Natural killer cell (primary cell): ENCODE measurements at regions not wholly inside any gene's neighbourhood (a gene's known extent, or its start where the extent isn't known, plus 50 kb on each side); places are given as distances from the start of the nearest gene placed in this dataset.

ENCODE experiments used
- ATAC-seq, 3 donors: fragments of 150-1000 bp in 2 of 3; fragments of 200-7000 bp in 1 of 3; cut with Tn5 transposase; 1 replicate in 1 of 3; 2 replicates in 2 of 3; pipeline ENCODE4 v1.10.0; 2021; ENCODE audit warnings: mild to moderate bottlenecking in 2 of 3, moderate library complexity in 2 of 3
- DNase-seq, 2 donors: peaks; one replicate each; pipeline versions ENCODE4 v3.0.0 to v3.0.0-alpha.2; 2013 to 2021; ENCODE audit warnings: mixed read lengths in 1 of 2
- H3K27ac ChIP-seq: one replicate; pipeline ENCODE4 v1.5.1; 2013; ENCODE audit warnings: mild to moderate bottlenecking, low read length
- H3K27me3 ChIP-seq: one replicate; pipeline ENCODE4 v1.6.1; 2013; ENCODE audit warnings: low read length; ENCODE audit not compliant: control insufficient read depth, insufficient read depth
- H3K36me3 ChIP-seq: one replicate; pipeline ENCODE4 v1.6.1; 2013; ENCODE audit warnings: low read length; ENCODE audit not compliant: control insufficient read depth, insufficient read depth
- H3K4me1 ChIP-seq: one replicate; pipeline ENCODE4 v1.6.1; 2013; ENCODE audit warnings: low read length; ENCODE audit not compliant: control insufficient read depth, insufficient read depth
- H3K4me3 ChIP-seq: one replicate; pipeline ENCODE4 v1.5.1; 2013; ENCODE audit warnings: low read length
- H3K9me3 ChIP-seq: one replicate; pipeline ENCODE4 v1.6.1; 2013; ENCODE audit warnings: low read length; ENCODE audit not compliant: control insufficient read depth, insufficient read depth
- H3K27ac Mint-ChIP-seq, 2 donors: one replicate each; pipeline ENCODE4 v1.8.0; 2022; ENCODE audit warnings: mild to moderate bottlenecking in 2 of 2, mixed read lengths in 2 of 2, moderate library complexity in 1 of 2
- H3K27me3 Mint-ChIP-seq, 2 donors: one replicate each; pipeline ENCODE4 v1.8.0; 2022; ENCODE audit warnings: low read depth in 2 of 2, mixed read lengths in 2 of 2
- H3K36me3 Mint-ChIP-seq: one replicate; pipeline ENCODE4 v1.8.0; 2022; ENCODE audit warnings: mixed read lengths
- H3K4me1 Mint-ChIP-seq, 2 donors: one replicate each; pipeline ENCODE4 v1.8.0; 2022; ENCODE audit warnings: mixed read lengths in 2 of 2
- H3K4me3 Mint-ChIP-seq: one replicate; pipeline ENCODE4 v1.8.0; 2022; ENCODE audit warnings: mild to moderate bottlenecking, moderate library complexity, mixed read lengths
- H3K9me3 Mint-ChIP-seq, 2 donors: one replicate each; pipeline ENCODE4 v1.8.0; 2022; ENCODE audit warnings: mixed read lengths in 2 of 2
- WGBS: methylation state at CpG from one replicate; pipeline ENCODE4 v1.1.7; 2013; ENCODE audit warnings: missing lambda C conversion rate; ENCODE audit not compliant: insufficient coverage; 5-methylcytosine and 5-hydroxymethylcytosine counted together
- intact Hi-C: fragments of 100-400 bp; cut with micrococcal nuclease; formaldehyde crosslinking; loops from one replicate; pipeline ENCODE4 v1.14.2; 2022
- TF ChIP-seq, protein P1 (sequence below): fragments of 200-600 bp; IDR thresholded peaks from one replicate; pipeline ENCODE4 v1.8.0; 2022; ENCODE audit warnings: antibody characterized with exemption

GRCh38 chr1:214188835-214189234 lies 92.1 kb upstream of the SMYD2 start:
- TF ChIP-seq, protein P1, sequence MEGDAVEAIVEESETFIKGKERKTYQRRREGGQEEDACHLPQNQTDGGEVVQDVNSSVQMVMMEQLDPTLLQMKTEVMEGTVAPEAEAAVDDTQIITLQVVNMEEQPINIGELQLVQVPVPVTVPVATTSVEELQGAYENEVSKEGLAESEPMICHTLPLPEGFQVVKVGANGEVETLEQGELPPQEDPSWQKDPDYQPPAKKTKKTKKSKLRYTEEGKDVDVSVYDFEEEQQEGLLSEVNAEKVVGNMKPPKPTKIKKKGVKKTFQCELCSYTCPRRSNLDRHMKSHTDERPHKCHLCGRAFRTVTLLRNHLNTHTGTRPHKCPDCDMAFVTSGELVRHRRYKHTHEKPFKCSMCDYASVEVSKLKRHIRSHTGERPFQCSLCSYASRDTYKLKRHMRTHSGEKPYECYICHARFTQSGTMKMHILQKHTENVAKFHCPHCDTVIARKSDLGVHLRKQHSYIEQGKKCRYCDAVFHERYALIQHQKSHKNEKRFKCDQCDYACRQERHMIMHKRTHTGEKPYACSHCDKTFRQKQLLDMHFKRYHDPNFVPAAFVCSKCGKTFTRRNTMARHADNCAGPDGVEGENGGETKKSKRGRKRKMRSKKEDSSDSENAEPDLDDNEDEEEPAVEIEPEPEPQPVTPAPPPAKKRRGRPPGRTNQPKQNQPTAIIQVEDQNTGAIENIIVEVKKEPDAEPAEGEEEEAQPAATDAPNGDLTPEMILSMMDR = no peak
- Mint-ChIP-seq H3K9me3 (no peaks in the 10 kb centered on the region), H3K4me1 (no peaks in the 10 kb centered on the region), H3K36me3 (no peaks in the 10 kb centered on the region), H3K27me3 (peaks cover 31 to 73% of the 10 kb centered on the region in 2 donors), H3K4me3 (no peak overlapping the region), H3K27ac (no peak overlapping the region)
- Histone ChIP-seq H3K27me3 (peaks cover 14% of the 10 kb centered on the region), H3K4me3 (no peak overlapping the region), H3K27ac (no peak overlapping the region), H3K4me1 (no peaks in the 10 kb centered on the region), H3K9me3 (no peaks in the 10 kb centered on the region), H3K36me3 (no peaks in the 10 kb centered on the region)
- DNase-seq (no peak), ATAC-seq (no peak)
- intact Hi-C loops = no loop called here
- WGBS = 64% methylated on average over 2 of the region's 2 CpGs

DNA sequence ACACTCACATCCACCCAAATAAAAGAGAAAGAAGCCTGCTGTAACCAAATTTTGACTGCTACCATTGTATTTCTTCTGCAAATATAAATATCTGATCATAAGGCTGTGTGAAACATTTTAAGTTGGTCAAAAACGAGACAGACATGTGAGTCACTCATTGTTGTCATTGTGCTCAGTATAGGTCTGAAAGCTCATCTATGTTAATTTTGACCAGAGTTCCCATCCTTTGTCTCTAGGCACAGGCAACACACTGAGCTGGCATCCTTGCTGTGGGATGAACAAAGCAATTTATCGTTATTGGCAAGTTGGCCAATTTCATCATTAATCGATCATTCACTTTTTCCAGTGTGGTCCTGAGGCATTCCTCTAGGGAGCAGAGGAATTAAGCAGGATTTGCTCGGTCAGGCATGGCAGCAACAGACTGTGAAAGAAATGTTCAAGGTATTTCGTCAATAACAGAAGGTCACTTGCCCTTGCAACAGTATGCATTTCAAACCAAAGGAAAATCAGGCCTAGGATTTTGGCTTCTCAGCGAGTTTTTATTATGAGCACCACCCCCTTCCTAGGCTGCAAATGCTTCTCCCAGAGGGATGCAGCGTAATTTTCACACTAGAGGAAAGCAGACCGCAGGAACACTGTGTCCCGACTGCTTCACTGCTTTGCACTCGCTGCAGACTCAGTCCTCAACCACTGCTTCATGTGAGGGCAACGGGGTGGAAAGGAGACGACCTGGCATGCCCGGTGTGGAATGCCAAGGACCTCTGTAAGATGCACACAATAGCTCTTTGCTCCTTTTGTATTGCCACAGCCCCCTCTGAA lies 87.9 kb upstream of the SMYD2 start:
- Histone ChIP-seq H3K9me3 (no peaks in the 10 kb centered on the region), H3K4me3 (no peak overlapping the region), H3K27me3 (peaks cover 9% of the 10 kb centered on the region), H3K36me3 (no peaks in the 10 kb centered on the region), H3K4me1 (no peaks in the 10 kb centered on the region), H3K27ac (no peak overlapping the region)
- Mint-ChIP-seq H3K4me3 (no peak overlapping the region), H3K4me1 (no peaks in the 10 kb centered on the region), H3K36me3 (no peaks in the 10 kb centered on the region), H3K9me3 (no peaks in the 10 kb centered on the region), H3K27ac (no peak overlapping the region), H3K27me3 (peaks cover 29 to 52% of the 10 kb centered on the region in 2 donors)
- TF ChIP-seq, protein P1 = no peak
- intact Hi-C loops = no loop called here
- no peak for DNase-seq
- ATAC-seq = no peak
- 72% methylated on average over 13 of the region's 13 CpGs for WGBS

DNA sequence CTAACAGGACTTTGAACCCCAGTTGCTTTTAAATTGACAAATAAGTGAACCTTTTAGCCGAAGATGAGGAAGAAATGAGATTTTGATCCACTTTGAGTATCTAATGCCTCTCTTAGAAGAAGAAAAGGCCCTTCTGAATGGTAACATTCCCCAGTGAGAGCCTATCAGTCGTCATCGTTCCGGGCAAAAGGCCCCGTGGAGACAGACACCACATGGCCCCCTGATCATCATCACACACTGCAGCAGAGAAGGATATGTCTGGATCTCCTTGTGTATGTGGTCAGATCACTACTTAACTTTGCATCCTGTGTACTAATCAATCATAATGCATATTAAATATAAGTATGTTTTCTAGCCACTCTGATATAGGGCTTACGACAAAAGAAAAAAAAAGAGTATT lies 87.3 kb upstream of the SMYD2 start:
- Histone ChIP-seq H3K9me3 (no peaks in the 10 kb centered on the region), H3K27me3 (peaks cover 9% of the 10 kb centered on the region), H3K27ac (no peak overlapping the region), H3K4me1 (no peaks in the 10 kb centered on the region), H3K36me3 (no peaks in the 10 kb centered on the region), H3K4me3 (no peak overlapping the region)
- TF ChIP-seq, protein P1 = no peak
- Mint-ChIP-seq H3K27me3 (peaks cover 27 to 46% of the 10 kb centered on the region in 2 donors), H3K4me1 (no peaks in the 10 kb centered on the region), H3K4me3 (no peak overlapping the region), H3K36me3 (no peaks in the 10 kb centered on the region), H3K27ac (no peak overlapping the region), H3K9me3 (no peaks in the 10 kb centered on the region)
- DNase-seq (no peak), ATAC-seq (no peak)
- intact Hi-C loops = no loop called here
- WGBS = 83% methylated on average over 1 of the region's 6 CpGs

- Mint-ChIP-seq H3K27me3 (peaks cover 34 to 42% of the 10 kb centered on the region in 2 donors), H3K36me3 (no peaks in the 10 kb centered on the region), H3K4me1 (no peaks in the 10 kb centered on the region), H3K4me3 (no peak overlapping the region), H3K9me3 (no peaks in the 10 kb centered on the region), H3K27ac (no peak overlapping the region)
- intact Hi-C loops = no loop called here
- Histone ChIP-seq H3K27me3 (peaks cover 4% of the 10 kb centered on the region), H3K27ac (no peak overlapping the region), H3K9me3 (no peaks in the 10 kb centered on the region), H3K4me1 (no peaks in the 10 kb centered on the region), H3K4me3 (no peak overlapping the region), H3K36me3 (no peaks in the 10 kb centered on the region)
- DNase-seq = no peak
- TF ChIP-seq, protein P1 = no peak
- 76% methylated on average over 1 of the region's 1 CpG for WGBS
- ATAC-seq = no peak
Observed at GRCh38 chr1:214198571-214198970, 82.4 kb upstream of the SMYD2 start.
